Ishikawa (cell line): ENCODE measurements at regions not wholly inside any gene's neighbourhood (a gene's known extent, or its start where the extent isn't known, plus 50 kb on each side); places are given as distances from the start of the nearest gene placed in this dataset.
A peak's percentile ranks its signal among the peaks of the same experiment; 100 is the strongest.

Experiments used
- CEBPB ChIP-seq: IDR thresholded peaks from 2 replicates; pipeline ENCODE4 v1.6.1; 2012
- CREB1 ChIP-seq: IDR thresholded peaks from 2 replicates; pipeline ENCODE4 v1.6.1; 2012; ENCODE audit warnings: low read depth
- EGR1 ChIP-seq: IDR thresholded peaks from 2 replicates; pipeline ENCODE4 v1.6.1; 2012
- EP300 ChIP-seq: IDR thresholded peaks from 2 replicates; pipeline ENCODE4 v1.6.1; 2012; ENCODE audit warnings: borderline replicate concordance
- FOXM1 ChIP-seq: IDR thresholded peaks from 2 replicates; pipeline ENCODE4 v1.6.1; 2012; ENCODE audit warnings: low read depth, borderline replicate concordance
- MAX ChIP-seq: IDR thresholded peaks from 2 replicates; pipeline ENCODE4 v1.6.1; 2012
- NFIC ChIP-seq: IDR thresholded peaks from 2 replicates; pipeline ENCODE4 v1.6.1; 2012
- RAD21 ChIP-seq: IDR thresholded peaks from 2 replicates; pipeline ENCODE4 v1.6.1; 2012; ENCODE audit warnings: low read depth
- REST ChIP-seq: IDR thresholded peaks from 2 replicates; pipeline ENCODE4 v1.6.1; 2012; ENCODE audit warnings: low read depth, mild to moderate bottlenecking
- TAF1 ChIP-seq: IDR thresholded peaks from 2 replicates; pipeline ENCODE4 v1.6.1; 2012; ENCODE audit warnings: low read depth, mild to moderate bottlenecking
- TCF12 ChIP-seq: IDR thresholded peaks from 2 replicates; pipeline ENCODE4 v1.6.1; 2012; ENCODE audit warnings: low read depth
- TEAD4 ChIP-seq: IDR thresholded peaks from 2 replicates; pipeline ENCODE4 v1.6.1; 2012
- YY1 ChIP-seq: IDR thresholded peaks from 2 replicates; pipeline ENCODE4 v1.6.1; 2012; ENCODE audit warnings: low read depth
- ZBTB7A ChIP-seq: IDR thresholded peaks from 2 replicates; pipeline ENCODE4 v1.6.1; 2012; ENCODE audit warnings: low read depth
- TF ChIP-seq, protein P1 (sequence below): IDR thresholded peaks from 2 replicates; pipeline ENCODE4 v1.6.1; 2012

GRCh38 chr12:23359975-23360701 is 589.3 kb downstream of the SOX5 start:
- TF ChIP-seq EP300 (no peak), TEAD4 (no peak), CREB1 (no peak), MAX (no peak), ZBTB7A (no peak), YY1 (no peak), TCF12 (no peak), RAD21 (no peak), NFIC (no peak), TAF1 (no peak), EGR1 (no peak), FOXM1 (no peak), REST (no peak), CEBPB (no peak)
- TF ChIP-seq, protein P1, sequence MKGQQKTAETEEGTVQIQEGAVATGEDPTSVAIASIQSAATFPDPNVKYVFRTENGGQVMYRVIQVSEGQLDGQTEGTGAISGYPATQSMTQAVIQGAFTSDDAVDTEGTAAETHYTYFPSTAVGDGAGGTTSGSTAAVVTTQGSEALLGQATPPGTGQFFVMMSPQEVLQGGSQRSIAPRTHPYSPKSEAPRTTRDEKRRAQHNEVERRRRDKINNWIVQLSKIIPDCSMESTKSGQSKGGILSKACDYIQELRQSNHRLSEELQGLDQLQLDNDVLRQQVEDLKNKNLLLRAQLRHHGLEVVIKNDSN, result no peak

DNA sequence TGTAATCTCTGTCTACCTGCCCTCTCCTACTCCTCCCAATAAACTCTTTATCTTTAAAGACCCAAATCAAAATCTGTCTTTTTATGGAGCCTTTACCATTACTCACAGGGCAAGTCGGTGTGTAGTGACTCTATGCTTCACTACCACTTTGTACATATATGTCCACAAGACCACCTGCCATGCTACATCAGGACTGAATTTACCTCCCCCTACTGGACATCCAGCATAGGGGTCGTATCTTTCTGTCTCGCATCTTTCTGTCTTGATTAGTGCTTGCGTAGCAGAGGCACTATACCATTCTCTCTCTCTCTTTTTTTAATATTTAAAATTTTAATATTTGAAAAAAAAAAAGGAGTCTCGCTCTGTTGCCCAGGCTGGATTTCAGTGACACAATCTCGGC is 587.5 kb downstream of the SOX5 start:
- TF ChIP-seq, protein P1, result no peak
- TF ChIP-seq RAD21 (no peak), CEBPB (no peak), TCF12 (no peak), YY1 (no peak)

DNA sequence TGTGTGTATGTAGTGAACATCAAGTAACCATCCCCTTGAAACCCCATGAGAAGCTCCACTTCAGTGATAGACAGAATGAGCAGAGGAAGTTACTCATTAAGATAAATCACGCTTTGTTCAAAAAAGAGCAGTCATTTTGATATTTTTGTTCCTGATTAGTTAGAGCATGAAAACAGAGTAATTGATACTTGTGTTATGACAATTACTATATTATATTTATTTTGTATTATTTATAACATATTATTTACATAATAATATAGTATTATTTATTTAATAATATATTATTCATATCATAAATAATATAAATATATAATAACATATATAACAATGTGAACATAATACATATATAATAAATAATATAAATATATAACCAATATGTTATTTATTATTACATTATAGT is 580.9 kb downstream of the SOX5 start:
- TF ChIP-seq RAD21 (no peak), EP300 (no peak), NFIC (no peak), YY1 (no peak), CREB1 (no peak), TEAD4 (no peak), FOXM1 (no peak), ZBTB7A (no peak), CEBPB (no peak), TAF1 (no peak), EGR1 (no peak), TCF12 (no peak)
- TF ChIP-seq, protein P1, result no peak

DNA sequence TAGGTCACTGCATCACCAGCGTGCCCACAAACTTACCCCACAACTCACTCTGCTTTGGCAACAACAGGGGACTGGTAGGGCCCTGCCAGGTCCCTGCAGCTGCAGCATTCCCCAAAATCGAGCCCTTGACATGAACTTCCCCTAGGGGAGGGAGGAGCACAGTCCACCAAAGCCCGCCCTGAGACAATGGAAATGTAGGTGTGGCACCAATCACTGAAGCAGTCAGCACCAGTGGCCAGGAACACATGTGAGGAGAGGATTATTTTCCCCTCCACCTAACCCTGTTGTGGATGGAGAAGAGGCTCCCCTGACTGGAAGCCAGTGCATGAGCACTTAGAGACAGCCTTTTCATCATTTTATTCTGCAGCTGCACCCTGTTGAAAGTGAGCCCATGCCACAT is 573.8 kb downstream of the SOX5 start:
- TF ChIP-seq TAF1, result no peak
- no peak for TF ChIP-seq NFIC
- TF ChIP-seq MAX, result no peak
- TF ChIP-seq YY1, result no peak
- TF ChIP-seq, protein P1, result no peak
- TF ChIP-seq FOXM1, result no peak
- no peak for TF ChIP-seq TEAD4
- no peak for TF ChIP-seq CREB1
- TF ChIP-seq ZBTB7A, result no peak
- TF ChIP-seq EGR1, result no peak

- no peak for TF ChIP-seq ZBTB7A
- TF ChIP-seq RAD21, result peak; percentile 41
Measured at GRCh38 chr12:23376238-23376637, 573.2 kb downstream of the SOX5 start.

- no peak for TF ChIP-seq NFIC
- TF ChIP-seq TCF12, result no peak
- TF ChIP-seq YY1, result no peak
- TF ChIP-seq CEBPB, result no peak
- TF ChIP-seq FOXM1, result no peak
- no peak for TF ChIP-seq EP300
- TF ChIP-seq REST, result no peak
- TF ChIP-seq ZBTB7A, result no peak
Measured at GRCh38 chr12:23380419-23381100, 568.9 kb downstream of the SOX5 start.
